A204.1 (cell line): ENCODE measurements at regions not wholly inside any gene's neighbourhood (a gene's known extent, or its start where the extent isn't known, plus 50 kb on each side); places are given as distances from the start of the nearest gene placed in this dataset.
"Not testable (repeated sequence)": the region's sequence is repeated elsewhere in the genome, so short reads cannot be mapped to it uniquely, and the experiment has no call there.

Experiments
- FAIRE-seq: peaks from 2 replicates; lab custom pipeline; 2012; peaks lifted over from hg19 to GRCh38; lab: Jason Lieb, UNC

DNA sequence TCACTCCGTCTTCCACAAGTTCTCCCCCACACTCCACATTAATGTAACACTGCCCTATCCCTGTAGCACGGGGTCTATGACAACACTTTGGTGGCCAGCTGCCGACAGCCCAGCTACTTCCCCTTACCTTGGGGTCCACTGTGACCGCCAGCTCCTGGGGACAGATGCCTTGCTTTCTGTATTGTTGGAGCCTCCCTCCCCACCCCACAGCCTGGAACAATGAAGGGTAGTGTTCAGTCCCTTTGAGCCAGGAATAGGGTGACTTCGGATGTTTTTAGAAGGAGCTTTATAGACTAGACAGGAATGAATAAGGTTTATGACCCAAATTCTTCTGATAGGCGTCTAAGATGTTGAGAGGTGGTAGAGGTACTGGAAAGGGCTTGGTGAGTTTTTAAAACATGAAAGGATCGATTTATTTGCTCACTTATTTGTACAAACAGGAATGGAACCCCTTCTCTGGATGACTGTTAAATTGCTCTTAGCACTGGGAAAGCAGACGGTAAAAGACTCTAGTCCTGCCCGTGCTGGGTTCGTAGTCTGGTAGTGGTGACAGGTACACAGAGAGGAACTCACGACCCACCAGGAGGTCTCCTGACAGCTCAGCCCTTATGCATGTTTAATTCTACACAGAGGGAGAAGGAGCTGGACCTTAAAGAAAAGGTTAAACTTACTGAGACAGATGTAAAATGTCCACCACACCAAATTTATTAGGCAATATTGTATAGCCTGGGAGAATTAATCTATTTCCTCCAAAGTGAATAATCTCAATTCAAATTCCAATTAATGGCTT is 90.9 kb downstream of the MYCN start:
- FAIRE-seq, result no peak

DNA sequence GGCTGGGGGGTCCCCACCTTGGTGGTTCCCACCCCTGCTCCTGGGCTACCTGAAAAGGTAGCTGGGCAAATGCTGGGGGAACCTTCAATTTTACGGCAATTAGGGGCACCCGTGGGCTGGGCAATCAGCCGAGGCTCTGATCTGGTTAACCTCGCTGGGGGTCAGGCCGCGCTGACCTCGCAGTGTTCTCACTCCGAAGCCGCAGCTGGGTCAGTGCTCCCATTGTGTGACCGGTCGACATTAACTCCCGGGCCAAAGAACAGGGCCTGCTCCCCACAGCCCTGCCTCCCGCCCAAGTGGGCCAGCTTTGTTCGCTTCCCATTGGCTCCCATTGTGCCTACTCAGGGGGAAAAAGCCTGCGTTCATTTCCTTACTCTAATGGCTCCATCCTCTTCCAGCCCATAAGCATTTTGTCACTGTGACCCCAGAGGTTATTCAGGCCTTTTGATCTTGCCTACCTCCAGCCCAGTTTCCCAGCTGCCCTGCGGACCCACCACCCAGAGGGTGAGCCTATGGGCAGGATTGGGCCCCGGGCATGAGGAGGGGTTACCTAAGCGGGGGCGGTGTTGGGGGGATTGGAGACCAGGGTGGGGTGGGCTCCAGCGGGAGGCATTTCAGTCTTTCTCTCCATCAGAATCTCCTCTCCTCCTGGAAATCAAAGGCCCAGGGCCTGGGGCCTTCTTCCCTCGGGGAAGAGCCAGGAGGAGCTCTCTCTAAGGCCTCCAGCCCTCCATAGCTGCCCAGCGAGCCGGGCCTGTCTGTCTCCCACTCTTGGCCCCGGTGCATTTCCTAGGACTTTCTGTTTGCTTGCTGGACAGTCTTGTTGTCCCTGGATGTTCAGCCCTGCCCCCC is 90.1 kb downstream of the MYCN start:
- no peak for FAIRE-seq

DNA sequence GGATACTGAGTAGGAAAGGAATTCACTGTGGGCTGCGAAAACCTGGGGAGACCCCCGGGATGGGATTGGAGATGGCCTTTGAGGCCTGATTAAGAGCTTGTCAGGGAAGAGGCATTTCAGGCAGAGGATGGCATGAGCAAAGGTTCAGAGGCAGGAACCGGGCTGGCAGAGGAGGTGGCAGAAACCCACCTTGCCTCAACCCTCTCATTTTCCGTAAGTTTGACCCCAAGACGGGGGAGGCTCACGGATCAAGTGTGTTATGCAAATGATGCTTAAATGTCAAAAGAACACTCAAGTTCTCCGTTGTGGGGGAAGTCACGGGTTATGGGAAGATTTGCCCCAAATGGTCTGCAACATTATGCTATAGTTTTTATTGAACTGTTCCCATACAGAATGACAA is 88.3 kb downstream of the MYCN start:
- FAIRE-seq, result no peak

DNA sequence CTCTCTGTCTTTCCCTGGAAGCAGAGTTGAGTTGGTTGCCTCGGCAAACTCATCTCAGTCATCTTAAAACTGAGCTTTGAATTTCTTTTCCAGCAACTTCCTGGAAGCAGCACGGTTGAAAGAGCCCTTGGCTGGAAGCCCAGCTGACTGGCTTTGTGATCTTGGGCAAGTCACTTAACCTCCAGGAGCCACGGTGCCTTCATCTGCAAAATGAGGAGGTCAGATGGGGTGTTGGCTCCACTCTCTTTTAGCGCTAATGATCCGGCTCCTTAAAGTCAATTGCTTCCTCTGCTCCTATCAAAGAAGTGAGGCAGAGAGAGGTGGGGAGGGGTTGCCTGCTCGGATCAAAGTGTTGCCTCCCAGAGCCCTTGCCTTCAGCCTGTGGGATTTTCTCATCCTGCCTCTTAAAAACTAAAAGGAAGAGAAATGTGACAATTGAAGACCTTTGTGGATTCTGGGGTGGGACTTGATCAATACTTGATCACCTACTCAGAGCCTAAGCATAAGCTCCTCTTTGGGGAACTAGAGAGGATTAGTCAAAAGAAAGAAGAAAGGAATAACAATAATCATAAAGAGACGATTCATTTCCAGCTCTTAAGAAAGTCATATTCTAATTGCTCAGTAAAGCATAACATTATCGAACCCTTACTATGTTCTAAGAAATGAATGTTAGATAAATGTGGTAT is 86.6 kb downstream of the MYCN start:
- FAIRE-seq, result no peak

DNA sequence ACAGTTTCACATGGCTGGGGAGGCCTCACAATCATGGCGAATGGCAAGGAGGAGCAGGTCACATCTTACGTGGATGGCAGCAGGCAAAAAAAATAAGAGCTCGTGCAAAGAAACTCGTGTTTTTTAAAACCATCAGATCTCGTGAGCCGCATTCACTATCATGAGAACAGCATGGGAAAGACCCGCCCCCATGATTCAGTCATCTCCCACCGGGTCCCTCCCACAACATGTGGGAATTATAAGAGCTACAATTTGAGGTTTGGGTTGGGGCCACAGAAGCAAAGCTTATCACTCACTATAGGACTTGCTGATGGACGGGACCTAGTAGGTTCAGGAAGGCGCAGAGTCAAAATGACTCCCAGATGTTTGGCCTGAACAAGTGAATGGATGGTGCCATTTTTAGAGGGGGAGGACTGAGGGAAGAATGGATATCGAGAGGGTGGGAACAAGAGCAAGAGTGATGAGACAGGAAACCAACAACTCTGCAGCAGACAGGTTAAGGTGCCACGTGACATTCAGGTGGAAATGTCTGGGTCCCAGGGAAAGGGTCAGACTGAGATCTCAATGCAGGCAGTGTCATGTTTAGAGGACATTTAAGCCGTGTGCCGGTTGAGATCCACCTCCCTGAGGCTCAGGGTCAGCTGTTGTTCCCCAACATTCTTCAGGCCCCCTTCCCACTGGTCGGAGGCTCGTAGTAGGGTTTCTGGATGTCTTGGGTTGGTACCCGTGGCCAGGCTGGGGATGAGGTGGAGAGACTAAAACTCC is 85.7 kb downstream of the MYCN start:
- FAIRE-seq, result no peak

DNA sequence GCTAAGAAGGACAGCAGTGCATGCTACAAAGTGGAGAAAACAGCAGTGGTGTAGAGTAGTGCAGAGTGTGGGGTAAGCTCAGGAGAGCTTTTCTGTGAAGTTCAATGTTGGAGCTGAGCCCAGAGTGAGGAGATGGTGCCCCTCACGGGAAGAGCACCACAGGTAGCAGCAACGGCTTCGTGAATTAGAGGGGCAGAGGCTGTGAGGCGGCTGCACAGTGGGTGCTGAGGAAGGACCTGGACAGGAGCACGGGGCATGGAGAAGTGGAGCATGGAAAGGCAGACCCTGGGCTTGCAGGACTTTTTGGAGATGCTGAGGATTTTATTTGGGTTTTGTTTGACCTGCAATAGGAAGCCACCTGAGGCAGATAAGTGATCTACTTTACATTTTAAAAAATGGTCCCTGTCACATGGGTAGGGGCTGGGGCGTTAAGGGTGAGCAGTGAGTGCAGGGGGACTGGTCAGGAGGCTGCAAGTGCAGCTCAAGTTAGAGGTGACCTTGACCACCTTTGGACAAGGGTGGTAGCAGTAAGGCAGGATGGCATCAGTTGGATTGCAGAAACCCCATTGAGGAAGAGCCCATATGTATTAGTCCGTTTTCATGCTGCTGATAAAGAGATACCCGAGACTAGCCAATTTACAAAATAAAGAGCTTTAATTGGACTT is 85.0 kb downstream of the MYCN start:
- no peak for FAIRE-seq

DNA sequence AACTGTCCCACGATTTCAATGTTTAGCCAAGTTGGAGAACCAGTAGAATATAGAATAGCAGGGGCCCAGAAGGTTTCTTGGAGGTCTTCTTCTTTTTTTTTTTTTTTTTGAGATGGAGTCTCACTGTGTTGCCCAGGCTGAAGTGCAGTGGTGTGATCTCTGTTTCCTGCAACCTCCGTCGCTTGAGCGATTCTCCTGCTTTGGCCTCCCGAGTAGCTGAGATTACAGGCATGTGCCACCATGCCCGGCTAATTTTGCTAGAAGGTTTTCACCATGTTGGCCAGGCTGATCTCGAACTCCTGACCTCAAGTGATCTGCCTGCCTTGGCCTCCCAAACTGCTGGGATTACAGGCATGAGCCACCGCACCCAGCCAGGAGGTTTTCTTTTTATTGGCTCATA is 84.3 kb downstream of the MYCN start:
- not testable (repeated sequence) for FAIRE-seq

DNA sequence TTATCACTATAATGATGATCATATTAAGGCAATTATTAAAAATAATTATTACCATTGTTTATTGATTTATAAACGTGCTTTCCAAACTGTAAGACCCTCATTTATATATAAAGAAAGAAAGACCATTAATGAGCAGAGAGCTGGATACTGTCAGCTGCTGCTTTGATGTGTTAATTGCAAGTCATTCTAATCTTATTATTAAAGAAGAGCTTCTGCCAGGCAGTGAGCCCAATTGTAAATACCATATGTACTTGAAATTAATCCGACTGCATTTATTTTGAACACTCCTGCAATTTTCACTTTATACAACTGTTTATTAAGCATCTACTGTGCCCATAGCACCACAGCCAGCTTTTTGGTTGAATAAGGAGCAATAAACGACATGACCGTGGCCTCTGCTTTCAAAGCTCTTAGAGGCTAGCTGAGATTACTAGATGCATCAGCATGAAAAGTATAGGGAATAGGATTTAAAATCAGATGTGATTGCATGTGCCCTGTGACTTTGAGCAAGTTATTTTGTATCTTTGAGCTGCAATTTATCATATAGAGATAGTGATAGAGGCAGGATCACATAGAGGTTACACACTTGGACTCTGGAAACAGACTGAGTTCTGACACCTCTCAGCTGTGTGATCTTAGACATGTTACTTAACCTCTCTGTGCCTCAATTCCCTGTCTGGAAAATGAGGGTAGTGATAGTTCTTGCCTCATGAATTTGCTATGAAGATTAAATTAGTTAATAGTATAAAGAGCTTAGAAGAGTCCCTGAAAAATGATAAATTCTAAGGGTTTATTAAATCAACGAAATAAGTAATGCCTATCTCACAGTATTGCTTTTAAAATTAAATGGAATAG is 83.4 kb downstream of the MYCN start:
- FAIRE-seq, result no peak

DNA sequence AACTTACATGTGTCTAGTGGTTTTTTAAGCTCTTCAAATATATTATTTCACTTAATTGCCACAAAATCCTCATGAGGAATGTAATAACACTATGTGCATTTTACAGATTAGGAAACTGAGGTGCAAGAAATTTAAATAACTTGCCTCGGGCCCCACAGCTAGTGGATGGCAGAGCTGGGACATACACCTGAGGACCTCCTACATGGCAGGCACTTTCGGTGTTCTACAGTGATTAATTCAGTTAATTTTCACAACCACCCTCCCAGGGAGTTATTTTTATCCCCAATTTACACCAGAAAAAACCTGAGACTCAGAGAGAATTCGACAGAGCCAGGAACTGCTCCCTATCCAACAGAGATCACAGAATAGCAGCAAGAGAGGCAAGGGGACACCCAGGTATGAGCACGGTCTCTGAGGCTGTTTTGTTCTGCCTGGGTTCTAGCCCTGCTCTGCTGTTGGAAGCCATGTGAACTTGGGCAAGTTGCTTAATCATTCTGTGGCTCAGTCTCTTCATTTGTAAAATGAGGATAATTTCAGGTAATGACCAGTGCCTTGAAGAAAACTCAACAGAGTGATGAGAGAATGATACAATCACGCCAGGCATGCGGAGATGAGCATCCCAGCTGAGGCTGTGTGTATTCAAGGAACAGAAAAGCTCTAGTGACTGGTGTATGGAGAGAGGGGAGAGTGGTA is 82.3 kb downstream of the MYCN start:
- FAIRE-seq, result no peak

DNA sequence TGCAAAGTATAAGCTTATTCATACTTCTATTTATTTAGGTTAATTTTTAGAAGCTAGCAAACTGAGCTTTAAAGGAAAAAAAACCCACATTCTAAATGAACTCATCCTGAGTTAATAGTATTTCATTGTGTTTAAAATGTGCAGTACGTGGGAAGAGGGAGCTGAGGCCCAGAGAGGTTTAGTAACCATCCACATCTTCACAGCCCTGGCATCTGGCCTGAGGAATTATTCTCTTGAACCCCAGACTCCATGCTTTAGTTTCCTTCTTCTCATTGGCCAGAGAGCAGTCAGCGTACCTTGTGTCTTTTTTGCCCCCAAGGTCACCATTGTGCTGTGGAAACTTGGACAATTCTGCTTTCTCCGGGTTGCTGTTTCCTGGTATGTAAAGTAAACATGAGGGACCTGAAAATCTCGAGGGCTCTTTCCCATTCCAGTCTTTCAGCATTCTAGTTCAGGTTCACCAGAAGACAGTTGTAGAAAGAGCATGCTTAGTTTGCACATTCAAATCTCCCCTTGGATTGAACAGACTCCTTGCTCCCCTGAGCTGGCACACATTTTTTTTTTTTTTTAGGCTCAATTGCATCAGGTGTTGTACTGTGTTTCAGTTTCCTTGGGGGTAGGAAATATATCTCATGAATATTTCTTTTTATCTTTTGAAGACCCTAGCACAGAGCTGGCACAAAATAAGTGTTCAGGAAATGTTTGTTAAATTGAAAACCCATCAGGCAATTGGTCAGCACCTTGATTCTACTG is 81.4 kb downstream of the MYCN start:
- FAIRE-seq, result no peak

DNA sequence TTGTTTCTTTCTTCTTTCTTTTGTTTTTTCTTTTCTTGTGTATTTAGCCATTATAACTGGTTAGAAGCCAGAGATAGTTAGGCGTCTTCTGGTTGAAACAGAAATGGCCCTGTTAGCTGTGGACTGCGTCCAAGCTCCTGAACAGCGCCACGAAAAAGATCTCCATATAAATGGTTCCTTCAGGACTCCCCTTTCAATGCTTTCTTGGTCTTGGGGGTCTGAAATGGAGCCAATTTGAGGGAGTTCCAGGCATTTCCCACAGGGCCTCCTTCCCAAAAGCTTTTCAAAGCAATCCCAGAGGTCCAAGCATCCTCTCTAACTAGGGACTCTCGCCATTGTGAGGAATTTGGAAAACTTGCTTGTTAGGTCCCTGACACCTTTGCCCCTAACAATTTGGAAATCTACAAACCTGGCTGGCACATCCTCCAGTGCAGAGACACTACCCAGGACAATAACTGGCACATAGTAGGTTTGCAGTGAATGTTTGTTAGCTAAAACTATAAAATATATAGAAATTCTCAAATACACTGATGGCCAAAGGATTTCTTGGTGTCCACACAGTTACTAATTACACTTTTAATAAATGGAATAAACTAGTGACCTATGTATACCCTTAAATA is 80.1 kb downstream of the MYCN start:
- no peak for FAIRE-seq

DNA sequence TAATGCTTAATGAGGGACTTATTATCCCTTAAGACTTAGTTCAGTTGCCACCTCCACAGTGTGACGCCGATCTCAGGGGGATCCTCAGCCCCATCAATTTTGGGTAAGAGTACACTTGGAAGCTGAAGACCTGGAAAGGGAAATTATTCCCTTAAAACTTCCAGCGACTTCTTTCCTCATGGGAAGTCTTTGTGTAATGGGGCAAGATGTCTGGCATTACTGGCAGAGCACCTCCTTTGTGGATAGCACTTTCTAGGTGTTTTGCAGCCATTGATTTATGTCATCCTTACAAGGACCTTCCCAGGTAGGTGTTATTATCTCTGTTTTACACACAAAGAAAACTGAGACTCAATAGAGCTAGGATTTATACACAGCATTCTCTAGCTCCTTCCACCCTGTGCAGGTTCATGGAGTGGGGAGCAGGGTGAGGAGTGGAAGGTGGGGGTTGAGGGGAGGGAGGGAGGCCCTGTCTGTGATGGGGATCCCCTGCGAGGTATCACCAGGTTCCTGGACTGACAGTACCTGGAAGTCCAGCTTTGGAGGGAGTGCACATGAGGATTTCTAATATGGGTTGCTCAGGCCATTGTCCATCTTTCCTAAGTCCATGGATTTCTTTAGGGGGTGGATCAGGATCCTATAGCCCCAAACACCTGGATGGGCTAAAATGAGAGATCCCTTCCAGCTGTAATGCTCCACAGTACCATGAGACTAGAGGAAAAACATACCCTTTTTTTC is 79.4 kb downstream of the MYCN start:
- no peak for FAIRE-seq

DNA sequence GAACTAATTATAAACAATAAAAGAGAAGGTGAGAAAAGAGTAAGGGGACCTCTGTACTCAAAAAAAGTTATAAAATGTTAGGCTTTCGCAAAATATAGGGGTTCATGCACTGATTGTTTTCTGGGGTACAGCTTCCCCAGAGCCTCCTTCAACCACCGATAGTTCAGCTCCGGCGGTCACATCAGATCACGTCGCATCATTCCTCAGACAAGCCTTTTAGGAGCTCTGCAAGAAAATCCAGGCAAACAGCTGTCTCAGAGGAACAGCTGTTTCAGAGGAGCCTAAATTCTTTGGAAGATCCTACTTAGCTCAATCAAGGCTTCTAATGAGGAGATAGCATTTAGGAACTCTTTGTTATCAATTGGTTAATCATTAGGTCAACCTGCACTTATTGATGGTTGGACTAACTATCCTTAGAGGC is 78.7 kb downstream of the MYCN start:
- FAIRE-seq, result no peak

DNA sequence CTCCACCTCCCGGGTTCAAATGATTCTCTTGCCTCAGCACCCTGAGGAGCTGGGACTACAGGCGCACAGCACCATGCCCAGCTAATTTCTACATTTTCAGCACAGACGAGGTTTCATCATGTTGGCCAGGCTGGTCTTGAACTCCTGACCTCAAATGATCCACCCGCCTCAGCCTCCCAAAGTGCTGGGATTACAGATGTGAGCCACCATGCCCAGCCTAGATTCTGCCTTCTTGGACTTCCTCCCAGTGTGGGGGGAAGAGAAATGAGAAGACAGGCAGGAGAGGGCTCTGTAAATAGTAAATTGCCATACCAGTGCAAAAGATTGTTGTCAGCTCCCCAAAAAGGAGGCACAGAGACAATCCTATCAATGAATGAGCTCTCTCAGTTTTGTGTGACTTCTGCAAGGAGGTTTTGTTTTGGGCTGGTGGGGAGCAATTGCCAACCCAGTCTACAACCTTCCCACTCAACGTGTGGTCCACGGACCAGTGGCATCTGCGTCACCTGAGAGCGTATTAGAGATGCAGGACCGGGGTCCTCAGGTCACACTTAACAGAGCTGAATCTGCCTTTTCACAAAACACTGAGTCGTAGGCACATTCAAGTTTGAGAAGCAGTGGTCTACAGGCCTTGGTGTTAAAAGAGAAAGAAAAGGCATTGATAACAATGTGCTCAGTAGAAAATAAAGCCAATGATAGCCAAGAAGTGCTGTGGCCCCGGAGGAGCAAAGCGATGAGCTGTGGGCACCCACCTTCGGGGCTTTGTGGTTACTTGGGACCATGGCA is 78.1 kb downstream of the MYCN start:
- FAIRE-seq, result no peak

DNA sequence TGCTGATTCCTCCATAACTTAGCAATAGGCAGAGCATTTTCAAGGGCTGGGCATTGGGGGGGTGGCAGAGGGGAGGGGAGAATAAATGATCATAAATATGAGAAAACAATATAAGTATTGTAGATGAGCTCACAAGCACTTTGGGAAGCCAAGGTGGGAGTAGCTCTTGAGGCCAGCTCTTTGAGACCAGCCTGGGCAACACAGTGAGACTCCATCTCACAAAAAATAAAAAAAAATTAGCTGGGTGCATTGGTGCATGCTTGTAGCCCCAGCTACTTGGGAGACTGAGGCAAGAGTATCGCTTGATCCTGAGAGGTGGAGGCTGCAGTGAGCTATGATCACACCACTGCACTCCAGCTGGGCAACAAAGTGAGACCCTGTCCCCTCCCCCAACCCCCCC is 75.9 kb downstream of the MYCN start:
- no peak for FAIRE-seq

DNA sequence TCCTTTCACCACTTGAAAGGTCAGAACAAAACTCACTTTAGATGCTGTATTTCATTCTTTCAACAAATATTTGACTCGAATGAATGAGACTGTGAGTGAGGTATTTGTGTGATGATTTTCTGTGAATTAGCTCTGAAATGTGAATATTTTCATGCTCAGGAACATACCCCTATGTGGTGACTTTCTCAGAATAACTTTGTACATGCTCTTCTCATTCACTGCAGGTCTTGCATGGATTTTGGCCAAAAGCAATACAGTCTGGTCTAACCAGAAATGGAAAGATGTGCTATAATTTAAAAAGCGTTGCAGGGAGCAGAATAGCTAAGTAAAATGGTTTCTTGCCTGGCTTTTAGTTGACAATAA is 75.5 kb downstream of the MYCN start:
- FAIRE-seq, result no peak

DNA sequence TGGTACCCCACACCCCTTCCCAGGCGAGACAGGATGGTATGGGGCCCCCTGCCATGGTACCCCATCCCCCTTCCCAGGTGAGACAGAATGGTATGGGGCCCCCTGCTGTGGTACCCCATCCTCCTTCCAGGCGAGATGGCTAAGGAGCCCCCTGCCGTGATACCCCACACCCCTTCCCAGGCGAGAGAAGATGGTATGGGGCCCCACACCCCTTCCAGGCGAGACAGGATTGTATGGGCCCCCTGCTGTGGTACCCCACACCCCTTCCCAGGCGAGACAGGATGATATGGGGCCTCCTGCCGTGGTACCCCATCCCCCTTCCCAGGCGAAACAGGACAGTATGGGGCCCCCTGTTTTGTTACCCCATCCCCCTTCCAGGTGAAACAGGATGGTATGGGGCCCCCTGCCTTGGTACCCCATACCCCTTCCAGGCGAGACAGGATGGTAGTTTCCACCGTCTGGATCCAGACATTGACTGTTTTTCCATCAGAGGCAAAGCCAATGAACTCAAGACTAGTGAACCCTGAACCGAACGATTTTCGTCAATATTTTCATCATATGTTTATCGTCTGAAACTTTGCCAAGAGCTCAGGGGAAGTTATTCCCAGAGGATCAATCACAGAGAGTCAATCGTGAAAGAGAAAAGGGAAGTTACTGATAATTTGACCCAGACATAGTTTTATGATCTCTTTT is 75.0 kb downstream of the MYCN start:
- FAIRE-seq, result no peak
